ENCODE measurements at regions not wholly inside any gene's neighbourhood (a gene's known extent, or its start where the extent isn't known, plus 50 kb on each side); places are given as distances from the start of the nearest gene placed in this dataset.
"Not testable (repeated sequence)": the region's sequence is repeated elsewhere in the genome, so short reads cannot be mapped to it uniquely, and the experiment has no call there.

DNA sequence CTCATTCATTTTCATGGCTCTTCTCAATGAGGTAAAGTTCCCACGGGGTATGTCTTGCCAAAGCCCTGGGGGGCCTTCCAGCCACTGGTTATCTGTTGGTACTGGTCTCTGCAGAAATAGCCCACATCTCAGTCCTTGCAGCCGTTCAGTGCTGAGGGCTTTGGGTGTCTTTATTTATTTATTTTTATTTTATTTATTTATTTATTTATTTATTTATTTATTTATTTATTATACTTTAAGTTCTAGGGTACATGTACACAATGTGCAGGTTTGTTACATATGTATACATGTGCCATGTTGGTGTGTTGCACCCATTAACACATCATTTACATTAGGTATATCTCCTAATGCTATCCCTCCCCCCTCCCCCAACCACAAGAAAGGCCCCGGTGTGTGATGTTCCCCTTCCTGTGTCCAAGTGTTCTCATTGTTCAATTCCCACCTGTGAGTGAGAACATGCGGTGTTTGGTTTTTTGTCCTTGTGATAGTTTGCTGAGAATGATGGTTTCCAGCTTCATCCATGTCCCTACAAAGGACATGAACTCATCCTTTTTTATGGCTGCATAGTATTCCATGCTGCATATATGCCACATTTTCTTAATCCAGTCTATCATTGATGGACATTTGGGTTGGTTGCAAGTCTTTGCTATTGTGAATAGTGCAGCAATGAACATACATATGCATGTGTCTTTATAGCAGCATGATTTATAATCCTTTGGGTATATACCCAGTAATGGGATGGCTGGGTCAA is 308.1 kb upstream of the B3GAT1 start:
- not testable (repeated sequence) for H3K9me3 Mint-ChIP-seq; H3K36me3 Mint-ChIP-seq (ENCODE audit: low read depth); H3K27me3 Mint-ChIP-seq (ENCODE audit: low read depth); DNase-seq (ENCODE audit: low spot score); H3K4me1 Mint-ChIP-seq (ENCODE audit: low read depth); H3K4me3 Mint-ChIP-seq; H3K27ac Mint-ChIP-seq

DNA sequence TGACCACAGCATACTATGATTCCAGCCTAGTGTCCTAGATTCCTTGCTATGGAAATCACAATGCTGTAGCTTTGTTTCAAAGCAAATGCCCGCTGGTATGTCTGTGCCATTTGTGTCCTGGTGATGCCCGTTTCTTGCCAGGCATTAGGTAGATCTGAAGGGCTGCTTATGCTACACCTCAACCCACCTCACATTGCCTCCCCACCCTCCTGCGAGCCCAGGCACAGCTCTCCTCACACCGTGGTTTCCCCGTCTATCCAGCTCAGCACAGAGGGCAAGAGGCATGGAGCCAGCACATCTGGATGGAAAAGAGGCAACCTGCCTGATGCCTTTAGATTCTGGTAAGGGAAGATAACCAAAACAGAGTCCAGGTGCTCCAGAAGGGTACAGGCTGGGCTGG is 307.4 kb upstream of the B3GAT1 start:
- Mint-ChIP-seq H3K36me3 (ENCODE audit: low read depth) (no peaks in the 10 kb centered on the region), H3K9me3 (no peaks in the 10 kb centered on the region), H3K4me3 (no peak overlapping the region), H3K4me1 (ENCODE audit: low read depth) (no peaks in the 10 kb centered on the region), H3K27ac (no peak overlapping the region), H3K27me3 (ENCODE audit: low read depth) (peaks cover 5% of the 10 kb centered on the region)
- DNase-seq (ENCODE audit: low spot score) = no peak

DNA sequence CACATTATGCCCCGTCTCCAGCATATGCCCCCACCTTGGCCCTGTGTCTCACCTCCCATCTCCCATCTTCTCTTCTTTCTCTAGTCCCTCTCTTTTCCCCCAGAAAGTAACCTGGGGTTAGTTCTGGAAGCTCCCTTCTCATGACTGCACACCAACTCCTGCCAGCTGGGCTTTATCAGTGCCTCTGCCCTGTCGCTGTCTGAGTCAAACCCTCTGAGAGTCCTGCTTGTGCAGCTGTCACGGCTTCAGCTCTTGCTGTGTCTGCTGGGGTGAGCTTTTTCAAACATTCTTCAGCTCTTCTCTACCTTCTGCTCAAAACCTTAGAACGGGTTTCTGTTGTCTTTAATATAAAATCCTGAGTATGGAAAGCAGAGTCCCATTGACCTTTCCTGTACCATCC is 304.5 kb upstream of the B3GAT1 start:
- Mint-ChIP-seq H3K27ac (no peak overlapping the region), H3K9me3 (no peaks in the 10 kb centered on the region), H3K4me3 (no peak overlapping the region), H3K4me1 (ENCODE audit: low read depth) (no peaks in the 10 kb centered on the region), H3K36me3 (ENCODE audit: low read depth) (no peaks in the 10 kb centered on the region), H3K27me3 (ENCODE audit: low read depth) (peaks cover 3% of the 10 kb centered on the region)
- DNase-seq (ENCODE audit: low spot score) = no peak

DNA sequence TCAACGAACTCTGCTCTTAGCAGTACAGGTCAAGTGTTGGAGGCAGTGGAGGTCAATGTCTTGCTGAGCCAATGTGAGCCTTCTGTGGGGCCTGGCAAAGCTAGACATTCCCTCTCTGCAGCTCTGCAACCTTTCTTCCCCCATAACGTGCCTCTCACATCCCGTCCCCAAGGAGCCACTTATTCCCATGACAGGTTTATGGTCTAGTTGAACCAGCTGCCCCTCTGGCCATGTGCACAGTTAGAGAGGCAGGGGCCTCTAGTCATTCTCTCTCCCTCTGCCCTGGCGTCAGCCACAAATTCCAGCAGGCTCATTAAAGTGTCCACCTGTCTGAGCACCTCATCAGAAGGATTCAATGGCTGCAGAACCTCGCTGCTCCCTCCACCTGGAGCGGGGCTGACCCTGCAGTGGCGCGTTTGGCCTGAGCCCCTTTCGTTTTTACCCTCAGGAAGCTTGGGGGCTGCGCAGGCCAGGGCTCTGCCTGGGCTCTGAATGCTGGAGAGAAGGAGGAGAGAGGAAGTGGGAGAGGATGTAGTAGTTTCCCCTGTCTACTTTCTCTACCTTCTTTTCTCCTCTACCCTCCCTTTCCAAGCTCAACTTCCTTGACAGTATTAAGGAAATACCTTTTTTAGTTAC is 302.1 kb upstream of the B3GAT1 start:
- Mint-ChIP-seq H3K27me3 (ENCODE audit: low read depth) (peaks cover 3% of the 10 kb centered on the region), H3K9me3 (no peaks in the 10 kb centered on the region), H3K36me3 (ENCODE audit: low read depth) (no peaks in the 10 kb centered on the region), H3K4me3 (no peak overlapping the region), H3K4me1 (ENCODE audit: low read depth) (no peaks in the 10 kb centered on the region), H3K27ac (no peak overlapping the region)
- DNase-seq (ENCODE audit: low spot score) = no peak

DNA sequence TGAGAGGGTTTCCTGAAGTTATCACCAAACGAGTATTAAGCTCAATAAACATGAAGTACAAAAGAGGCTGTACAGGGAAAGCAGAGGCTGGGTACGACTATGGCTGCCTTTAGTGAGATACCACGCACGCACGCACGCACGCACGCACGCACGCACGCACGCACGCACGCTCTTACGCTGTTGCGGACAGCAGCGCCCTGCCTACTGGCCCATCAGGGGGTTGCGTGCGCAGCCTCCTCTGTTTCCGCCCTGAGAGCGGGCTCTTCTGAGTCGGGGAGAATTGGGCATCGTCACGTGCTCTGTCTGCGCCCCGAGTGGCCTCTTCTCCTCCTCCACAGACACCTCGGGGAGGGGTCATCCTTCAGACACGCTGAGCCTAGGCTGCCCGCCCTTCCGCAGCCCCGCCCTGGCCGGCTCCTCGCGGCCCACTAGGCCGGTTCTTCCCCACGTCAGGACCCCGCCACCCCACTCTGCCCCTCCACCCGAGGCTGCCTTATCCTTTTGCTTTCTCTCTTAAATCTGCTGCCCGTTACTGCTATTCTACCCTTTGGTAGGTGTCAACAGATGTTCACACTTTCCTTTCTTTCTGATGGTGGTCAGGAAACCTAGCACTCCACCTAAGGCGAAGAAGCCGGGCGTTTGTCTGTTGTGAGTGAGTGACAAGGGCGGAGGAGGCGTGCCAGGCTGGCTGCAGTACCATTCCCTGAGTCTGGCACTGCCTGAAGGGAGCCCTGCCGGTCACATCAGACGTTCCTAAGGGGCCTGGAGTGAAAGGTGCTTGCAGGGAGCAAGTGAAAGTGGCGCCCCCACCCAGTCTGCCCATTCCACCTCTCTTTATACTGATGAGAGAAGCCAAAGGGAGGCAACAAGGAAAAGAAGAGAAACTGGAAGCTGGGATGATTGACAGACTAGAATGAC is 300.4 kb upstream of the B3GAT1 start:
- no peak overlapping the region for H3K27ac Mint-ChIP-seq
- H3K36me3 Mint-ChIP-seq (ENCODE audit: low read depth) = no peaks in the 10 kb centered on the region
- peaks cover 5% of the 10 kb centered on the region for H3K27me3 Mint-ChIP-seq (ENCODE audit: low read depth)

DNA sequence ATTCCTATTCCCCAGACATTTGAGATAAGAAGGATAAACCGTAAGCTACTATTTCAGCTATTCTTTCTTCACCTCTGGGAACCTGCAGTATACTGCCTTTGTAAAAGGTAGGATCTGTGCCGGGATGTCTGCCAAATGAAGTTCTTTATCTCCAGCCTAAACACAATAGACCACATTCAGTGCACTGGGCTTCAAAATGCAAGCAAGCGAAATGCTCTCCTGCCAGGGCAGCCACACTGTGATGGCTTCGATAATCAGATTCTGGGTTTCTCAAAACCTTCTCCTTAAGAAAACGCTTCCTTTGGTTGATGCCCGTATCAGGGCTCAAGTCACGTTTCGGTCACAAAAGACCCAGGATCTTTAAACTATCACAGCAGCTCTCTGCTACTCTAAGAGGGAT is 299.5 kb upstream of the B3GAT1 start:
- Mint-ChIP-seq H3K4me3 (no peak overlapping the region), H3K4me1 (ENCODE audit: low read depth) (no peaks in the 10 kb centered on the region), H3K9me3 (no peaks in the 10 kb centered on the region), H3K27me3 (ENCODE audit: low read depth) (peaks cover 7% of the 10 kb centered on the region), H3K27ac (no peak overlapping the region), H3K36me3 (ENCODE audit: low read depth) (no peaks in the 10 kb centered on the region)
- DNase-seq (ENCODE audit: low spot score) = no peak

More for the DNA sequence above, 300.4 kb upstream of the B3GAT1 start:
- Mint-ChIP-seq H3K4me1 (ENCODE audit: low read depth) (no peaks in the 10 kb centered on the region), H3K9me3 (no peaks in the 10 kb centered on the region), H3K4me3 (no peak overlapping the region)
- DNase-seq (ENCODE audit: low spot score) = no peak

DNA sequence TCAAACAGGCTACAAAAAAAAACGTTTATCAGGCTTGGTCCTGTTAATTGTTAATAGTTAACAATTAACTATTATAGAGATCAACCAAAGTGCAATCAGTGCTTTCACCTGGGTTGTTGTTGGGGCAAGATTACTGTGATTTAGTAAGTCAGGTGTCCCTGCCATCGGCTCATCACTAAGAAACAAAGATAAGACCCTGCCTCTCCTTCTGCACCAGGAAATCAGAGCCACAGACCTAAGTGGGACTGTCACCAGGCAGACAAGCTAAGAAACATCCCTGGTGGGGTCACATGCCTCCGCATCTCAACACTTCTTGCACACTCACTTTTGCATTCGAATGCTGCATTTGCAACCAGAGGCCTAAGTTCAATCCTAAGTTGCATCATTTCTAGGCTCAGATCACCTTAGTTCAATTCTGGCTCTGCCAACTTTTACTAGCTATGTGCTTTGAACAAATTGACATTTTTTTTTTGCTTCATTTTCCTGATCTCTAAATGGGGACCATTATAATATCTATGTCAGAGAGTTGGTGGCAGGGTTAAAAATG is 298.9 kb upstream of the B3GAT1 start:
- Mint-ChIP-seq H3K27ac (no peak overlapping the region), H3K36me3 (ENCODE audit: low read depth) (no peaks in the 10 kb centered on the region), H3K4me1 (ENCODE audit: low read depth) (no peaks in the 10 kb centered on the region), H3K9me3 (no peaks in the 10 kb centered on the region), H3K4me3 (no peak overlapping the region), H3K27me3 (ENCODE audit: low read depth) (peaks cover 7% of the 10 kb centered on the region)
- no peak for DNase-seq (ENCODE audit: low spot score)

DNA sequence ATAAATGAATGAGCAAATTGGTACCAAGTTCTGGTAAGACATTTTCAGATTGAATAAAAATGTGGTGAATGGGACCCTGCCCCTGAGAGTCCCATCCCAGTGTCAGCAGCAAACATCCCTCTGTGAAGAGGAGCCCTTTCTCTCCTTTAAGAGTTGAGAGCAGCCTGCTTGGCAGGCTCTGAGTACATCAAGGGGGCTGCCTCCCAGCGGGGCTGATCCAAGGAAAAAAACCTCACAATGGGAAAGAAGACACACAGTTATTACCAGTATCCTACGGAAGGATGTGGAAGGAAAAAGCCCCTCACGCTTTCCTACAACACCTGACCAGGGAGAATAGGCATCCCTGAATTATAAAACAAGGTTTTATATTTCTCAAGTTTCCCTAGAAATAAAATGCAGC is 293.8 kb upstream of the B3GAT1 start:
- no peaks in the 10 kb centered on the region for H3K36me3 Mint-ChIP-seq (ENCODE audit: low read depth)
- no peaks in the 10 kb centered on the region for H3K9me3 Mint-ChIP-seq
- no peak overlapping the region for H3K27ac Mint-ChIP-seq
- no peak for DNase-seq (ENCODE audit: low spot score)
- no peak overlapping the region for H3K4me3 Mint-ChIP-seq
- peaks cover 4% of the 10 kb centered on the region for H3K27me3 Mint-ChIP-seq (ENCODE audit: low read depth)
- H3K4me1 Mint-ChIP-seq (ENCODE audit: low read depth) = no peaks in the 10 kb centered on the region

DNA sequence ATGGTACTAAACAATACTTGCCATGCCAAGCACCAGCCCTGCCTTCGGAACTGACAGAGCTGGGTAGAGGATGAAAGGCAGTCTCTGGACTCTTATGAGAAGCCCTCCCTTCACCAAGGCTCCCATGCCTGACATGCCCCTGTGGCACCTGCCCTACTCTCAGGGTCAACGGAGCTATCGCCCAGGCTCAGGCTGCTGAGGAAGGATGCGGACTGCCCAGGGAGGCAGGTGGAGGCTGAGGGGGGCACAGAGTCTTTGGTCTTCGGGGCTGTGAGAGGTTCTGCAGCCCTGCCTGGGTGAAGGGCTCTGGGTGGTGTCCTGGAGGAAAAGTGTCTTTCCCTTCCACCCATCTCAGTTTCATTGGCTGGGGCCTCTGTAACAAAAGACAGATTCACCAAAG is 290.8 kb upstream of the B3GAT1 start:
- H3K4me3 Mint-ChIP-seq = no peak overlapping the region

DNA sequence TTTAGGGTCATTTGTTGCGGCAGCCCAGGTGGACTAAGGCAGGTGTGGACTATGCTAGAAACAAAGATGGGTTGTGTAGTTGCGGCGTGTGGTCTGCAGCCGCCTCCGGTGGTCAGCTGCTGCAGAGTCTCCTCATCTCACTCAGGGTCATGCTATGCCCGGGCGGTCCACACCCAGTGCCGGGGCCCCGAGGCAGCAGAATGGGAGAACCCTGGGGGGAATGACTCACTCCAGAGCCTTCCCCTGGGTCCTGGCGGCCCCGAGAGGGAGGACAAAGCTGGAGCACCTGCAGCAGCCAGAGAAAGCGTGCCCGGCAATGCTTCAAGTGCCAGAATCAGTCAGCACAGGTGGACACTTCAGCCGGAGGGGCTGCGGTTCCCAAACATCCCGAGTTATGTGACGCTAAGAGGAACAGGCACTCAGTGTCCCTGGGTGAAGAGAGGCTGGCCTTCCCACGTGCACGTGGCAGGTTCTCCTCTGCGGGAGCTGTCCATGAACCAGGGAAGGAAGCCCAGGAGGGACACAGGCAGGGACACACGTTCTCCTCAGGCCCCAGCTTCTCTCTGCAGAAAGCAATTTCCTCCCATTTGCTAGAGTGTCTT is 289.6 kb upstream of the B3GAT1 start:
- H3K36me3 Mint-ChIP-seq (ENCODE audit: low read depth) = no peaks in the 10 kb centered on the region
- no peak for DNase-seq (ENCODE audit: low spot score)
- H3K27ac Mint-ChIP-seq = no peak overlapping the region
- H3K9me3 Mint-ChIP-seq = no peaks in the 10 kb centered on the region
- no peaks in the 10 kb centered on the region for H3K27me3 Mint-ChIP-seq (ENCODE audit: low read depth)
- no peaks in the 10 kb centered on the region for H3K4me1 Mint-ChIP-seq (ENCODE audit: low read depth)
- no peak overlapping the region for H3K4me3 Mint-ChIP-seq

More for the DNA sequence above, 290.8 kb upstream of the B3GAT1 start:
- H3K27ac Mint-ChIP-seq = no peak overlapping the region
- H3K27me3 Mint-ChIP-seq (ENCODE audit: low read depth) = peaks cover 3% of the 10 kb centered on the region
- DNase-seq (ENCODE audit: low spot score) = no peak
- H3K4me1 Mint-ChIP-seq (ENCODE audit: low read depth) = no peaks in the 10 kb centered on the region
- H3K36me3 Mint-ChIP-seq (ENCODE audit: low read depth) = no peaks in the 10 kb centered on the region
- H3K9me3 Mint-ChIP-seq = no peaks in the 10 kb centered on the region

DNA sequence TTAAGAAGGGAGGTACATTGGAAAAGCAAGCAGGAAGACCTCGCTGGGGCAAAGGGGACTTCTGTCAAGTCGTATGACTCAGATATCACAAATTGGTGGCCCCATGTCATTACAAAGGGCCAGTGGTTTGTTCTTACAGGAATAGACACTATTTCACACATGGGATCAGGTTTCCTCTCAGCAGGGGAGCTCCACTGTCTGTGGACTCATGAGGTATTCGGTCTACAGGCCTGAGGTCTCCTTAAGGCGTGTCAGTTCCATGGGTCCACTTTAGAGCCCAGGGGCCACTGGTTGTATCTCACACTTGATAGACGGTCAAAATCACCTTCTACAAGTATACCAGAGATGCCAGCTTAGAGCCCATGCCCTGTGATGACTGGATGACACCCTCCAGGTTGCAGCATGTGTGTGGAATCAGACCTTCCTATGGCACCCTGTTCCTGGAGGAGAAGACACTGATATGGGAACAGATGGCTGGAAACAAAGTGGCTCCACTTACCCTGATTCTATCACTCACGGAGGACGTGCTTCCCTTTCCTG is 288.1 kb upstream of the B3GAT1 start:
- no peak for DNase-seq (ENCODE audit: low spot score)
- no peak overlapping the region for H3K4me3 Mint-ChIP-seq
- H3K9me3 Mint-ChIP-seq = no peaks in the 10 kb centered on the region
- H3K27ac Mint-ChIP-seq = no peak overlapping the region
- peaks cover 3% of the 10 kb centered on the region for H3K27me3 Mint-ChIP-seq (ENCODE audit: low read depth)
- H3K4me1 Mint-ChIP-seq (ENCODE audit: low read depth) = no peaks in the 10 kb centered on the region
- no peaks in the 10 kb centered on the region for H3K36me3 Mint-ChIP-seq (ENCODE audit: low read depth)

DNA sequence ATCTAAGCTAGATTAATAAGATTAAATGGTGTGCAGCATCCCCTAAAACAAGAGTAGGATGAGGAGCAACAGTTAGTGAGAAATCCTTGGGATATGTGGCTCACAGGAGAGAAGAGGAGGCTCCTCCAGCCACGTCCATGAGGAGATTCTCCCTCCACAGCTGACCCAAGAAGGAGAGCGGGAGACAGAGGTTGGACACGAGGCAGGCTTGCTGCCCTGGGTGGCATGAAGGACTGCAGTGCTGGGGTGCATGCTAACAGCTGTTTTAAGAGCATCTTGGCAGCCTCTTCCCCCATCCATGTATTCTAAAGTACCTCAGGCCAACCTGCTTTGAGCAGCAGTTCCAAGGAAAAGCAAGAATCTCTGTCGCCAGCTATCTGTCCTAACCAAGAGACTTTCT is 284.4 kb upstream of the B3GAT1 start:
- no peak overlapping the region for H3K4me3 Mint-ChIP-seq
- no peaks in the 10 kb centered on the region for H3K9me3 Mint-ChIP-seq
- H3K27me3 Mint-ChIP-seq (ENCODE audit: low read depth) = peaks cover 8% of the 10 kb centered on the region
- DNase-seq (ENCODE audit: low spot score) = no peak
- H3K36me3 Mint-ChIP-seq (ENCODE audit: low read depth) = no peaks in the 10 kb centered on the region
- H3K4me1 Mint-ChIP-seq (ENCODE audit: low read depth) = no peaks in the 10 kb centered on the region
- no peak overlapping the region for H3K27ac Mint-ChIP-seq

DNA sequence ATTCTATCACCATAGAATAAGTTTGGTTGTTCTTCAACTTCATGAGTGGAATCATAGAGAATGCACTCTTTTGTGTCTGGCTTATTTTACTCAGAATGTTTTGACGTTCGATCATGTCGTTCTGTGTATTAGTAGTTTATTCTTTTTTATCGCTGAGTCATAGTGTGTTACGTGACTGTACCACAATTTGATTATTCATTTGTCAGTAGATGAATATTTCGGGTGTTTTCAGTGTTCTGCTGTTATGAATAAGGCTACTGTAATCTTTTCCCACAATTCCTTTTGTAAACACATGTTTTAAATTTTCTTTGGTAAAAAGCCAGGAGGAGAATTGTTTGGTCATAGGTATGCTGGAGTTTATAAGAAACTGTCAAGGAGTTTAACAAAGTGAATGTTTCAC is 279.9 kb upstream of the B3GAT1 start:
- Mint-ChIP-seq H3K36me3 (ENCODE audit: low read depth) (no peaks in the 10 kb centered on the region), H3K27me3 (ENCODE audit: low read depth) (peaks cover 8% of the 10 kb centered on the region), H3K4me1 (ENCODE audit: low read depth) (no peaks in the 10 kb centered on the region), H3K4me3 (no peak overlapping the region), H3K9me3 (no peaks in the 10 kb centered on the region), H3K27ac (no peak overlapping the region)
- DNase-seq (ENCODE audit: low spot score) = no peak
